Fibroblast of peridontal ligament (primary cell): ENCODE measurements at regions not wholly inside any gene's neighbourhood (a gene's known extent, or its start where the extent isn't known, plus 50 kb on each side); places are given as distances from the start of the nearest gene placed in this dataset.

Source experiments
- DNase-seq: peaks from one replicate; pipeline ENCODE4 v3.0.0-alpha.2; 2010; ENCODE audit errors: extremely low read depth

DNA sequence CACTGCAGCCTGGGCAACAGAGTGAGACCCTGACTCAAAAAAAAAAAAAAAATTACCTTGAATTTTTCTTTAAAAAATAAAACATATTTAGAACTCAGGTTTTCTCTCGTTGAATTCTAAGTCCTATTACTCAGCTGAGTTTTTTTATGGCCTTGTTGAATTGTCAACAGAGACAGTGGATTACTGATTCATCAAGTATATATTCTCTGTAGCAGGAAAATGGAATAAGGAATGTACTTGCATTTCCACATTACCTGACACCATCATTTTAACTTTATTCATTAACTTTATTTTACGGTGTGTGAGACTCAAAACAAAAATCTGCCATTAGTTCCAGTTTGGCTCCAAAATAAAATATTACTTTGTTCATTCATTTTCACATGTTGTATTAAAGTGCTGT lies 53.8 kb upstream of the APP start:
- DNase-seq: no peak
